ENCODE measurements at regions not wholly inside any gene's neighbourhood (a gene's known extent, or its start where the extent isn't known, plus 50 kb on each side); places are given as distances from the start of the nearest gene placed in this dataset.

DNA sequence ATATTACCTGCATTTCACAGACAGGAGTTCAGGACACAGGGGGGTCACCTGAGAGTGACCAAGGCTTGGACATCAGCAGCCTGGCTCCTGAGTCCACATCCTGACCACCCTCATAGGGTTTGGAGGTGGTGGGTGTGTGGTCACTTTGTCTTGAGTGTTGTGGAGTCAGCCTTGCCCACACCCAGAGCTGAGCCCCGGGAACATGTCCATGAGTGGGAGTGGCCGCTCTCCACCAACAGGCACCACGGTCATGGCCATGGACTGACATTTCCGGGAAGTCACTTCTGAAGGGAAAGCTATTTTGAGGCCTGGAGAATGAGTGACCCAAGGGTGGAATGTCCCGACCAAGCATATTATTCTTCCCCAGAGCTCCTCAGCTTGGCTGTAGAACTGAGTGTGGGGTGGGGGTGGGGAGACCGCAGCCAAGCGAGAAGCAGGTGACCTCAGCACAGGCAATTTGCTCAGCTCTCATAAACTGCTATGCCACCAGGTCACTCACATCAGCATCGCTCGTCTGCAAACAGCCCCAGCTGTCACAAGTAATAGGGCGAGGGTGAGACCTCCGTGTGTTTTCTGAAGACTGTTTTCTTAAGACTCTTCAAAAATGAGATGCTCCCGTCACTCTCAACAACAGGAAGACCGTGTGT is 348.6 kb upstream of the CDH4 start:
- FAIRE-seq (no peak), DNase-seq (ENCODE audit: low read depth) (no peak)
- no peaks in the 10 kb centered on the region for H3K79me2 ChIP-seq (ENCODE audit: insufficient read depth, low read length)
- Mint-ChIP-seq H3K4me3 (ENCODE audit: unreplicated experiment) (no peak overlapping the region), H3K27me3 (ENCODE audit: low read depth, unreplicated experiment) (peaks cover 3% of the 10 kb centered on the region), H3K27ac (ENCODE audit: unreplicated experiment) (no peak overlapping the region), H3K36me3 (ENCODE audit: low read depth, unreplicated experiment) (no peaks in the 10 kb centered on the region), H3K4me1 (ENCODE audit: low read depth, unreplicated experiment) (no peaks in the 10 kb centered on the region), H3K9me3 (ENCODE audit: unreplicated experiment) (peaks cover 9% of the 10 kb centered on the region)
- no peaks in the 10 kb centered on the region for H3K4me1 ChIP-seq (ENCODE audit: insufficient read depth, low read length)
- H3K9ac ChIP-seq (ENCODE audit: low read length), result no peak overlapping the region
- H3K27ac ChIP-seq (ENCODE audit: low read depth, low read length), result no peak overlapping the region
- H3K27me3 ChIP-seq (ENCODE audit: insufficient read depth, low read length), result no peaks in the 10 kb centered on the region
- H3K4me2 ChIP-seq (ENCODE audit: low read length), result no peak overlapping the region
- no peaks in the 10 kb centered on the region for H4K20me1 ChIP-seq (ENCODE audit: insufficient read depth, low read length)
- H2AFZ ChIP-seq (ENCODE audit: low read depth, low read length), result no peak overlapping the region
- peaks cover 2% of the 10 kb centered on the region for H3K9me3 ChIP-seq (ENCODE audit: insufficient read depth, low read depth, low read length)
- H3K36me3 ChIP-seq (ENCODE audit: insufficient read depth, low read length), result no peaks in the 10 kb centered on the region
- TF ChIP-seq EZH2 (IDR thresholded peaks at IDR 0.05; ENCODE audit: insufficient read depth, low read length), result no peak
- TF ChIP-seq, protein P1, sequence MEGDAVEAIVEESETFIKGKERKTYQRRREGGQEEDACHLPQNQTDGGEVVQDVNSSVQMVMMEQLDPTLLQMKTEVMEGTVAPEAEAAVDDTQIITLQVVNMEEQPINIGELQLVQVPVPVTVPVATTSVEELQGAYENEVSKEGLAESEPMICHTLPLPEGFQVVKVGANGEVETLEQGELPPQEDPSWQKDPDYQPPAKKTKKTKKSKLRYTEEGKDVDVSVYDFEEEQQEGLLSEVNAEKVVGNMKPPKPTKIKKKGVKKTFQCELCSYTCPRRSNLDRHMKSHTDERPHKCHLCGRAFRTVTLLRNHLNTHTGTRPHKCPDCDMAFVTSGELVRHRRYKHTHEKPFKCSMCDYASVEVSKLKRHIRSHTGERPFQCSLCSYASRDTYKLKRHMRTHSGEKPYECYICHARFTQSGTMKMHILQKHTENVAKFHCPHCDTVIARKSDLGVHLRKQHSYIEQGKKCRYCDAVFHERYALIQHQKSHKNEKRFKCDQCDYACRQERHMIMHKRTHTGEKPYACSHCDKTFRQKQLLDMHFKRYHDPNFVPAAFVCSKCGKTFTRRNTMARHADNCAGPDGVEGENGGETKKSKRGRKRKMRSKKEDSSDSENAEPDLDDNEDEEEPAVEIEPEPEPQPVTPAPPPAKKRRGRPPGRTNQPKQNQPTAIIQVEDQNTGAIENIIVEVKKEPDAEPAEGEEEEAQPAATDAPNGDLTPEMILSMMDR (IDR thresholded peaks at IDR 0.05; ENCODE audit: insufficient read depth, low read depth, low read length), result no peak
- H3K4me3 ChIP-seq (ENCODE audit: insufficient read depth, low read depth, low read length), result no peak overlapping the region

DNA sequence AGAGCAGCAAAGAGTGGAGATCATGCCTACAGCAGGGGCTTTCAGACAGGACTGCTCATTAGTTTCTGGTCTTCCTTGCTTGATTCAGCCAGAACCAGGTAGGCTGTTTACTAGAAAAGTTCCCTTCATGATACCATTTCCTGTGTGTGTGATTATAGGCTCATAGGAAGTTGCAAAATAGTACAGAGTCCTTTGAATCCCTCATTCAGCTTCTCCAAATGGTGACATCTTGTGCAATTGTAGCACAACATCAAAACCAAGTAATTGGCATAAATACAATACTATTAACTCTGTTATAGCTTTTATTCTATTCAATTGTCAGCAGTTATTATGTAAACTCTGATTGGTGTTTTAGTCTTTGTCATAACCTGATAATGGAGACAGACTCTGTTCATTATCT is 347.3 kb upstream of the CDH4 start:
- Mint-ChIP-seq H3K27ac (ENCODE audit: unreplicated experiment) (no peak overlapping the region), H3K27me3 (ENCODE audit: low read depth, unreplicated experiment) (peaks cover 3% of the 10 kb centered on the region), H3K9me3 (ENCODE audit: unreplicated experiment) (peaks cover 9% of the 10 kb centered on the region), H3K36me3 (ENCODE audit: low read depth, unreplicated experiment) (no peaks in the 10 kb centered on the region), H3K4me1 (ENCODE audit: low read depth, unreplicated experiment) (no peaks in the 10 kb centered on the region), H3K4me3 (ENCODE audit: unreplicated experiment) (no peak overlapping the region)
- Histone ChIP-seq H3K27me3 (ENCODE audit: insufficient read depth, low read length) (no peaks in the 10 kb centered on the region), H3K4me3 (ENCODE audit: insufficient read depth, low read depth, low read length) (no peak overlapping the region), H3K36me3 (ENCODE audit: insufficient read depth, low read length) (no peaks in the 10 kb centered on the region), H4K20me1 (ENCODE audit: insufficient read depth, low read length) (no peaks in the 10 kb centered on the region), H3K9ac (ENCODE audit: low read length) (no peak overlapping the region), H2AFZ (ENCODE audit: low read depth, low read length) (no peak overlapping the region), H3K9me3 (ENCODE audit: insufficient read depth, low read depth, low read length) (peaks cover 2% of the 10 kb centered on the region), H3K4me1 (ENCODE audit: insufficient read depth, low read length) (no peaks in the 10 kb centered on the region), H3K4me2 (ENCODE audit: low read length) (no peak overlapping the region), H3K27ac (ENCODE audit: low read depth, low read length) (no peak overlapping the region), H3K79me2 (ENCODE audit: insufficient read depth, low read length) (no peaks in the 10 kb centered on the region)
- no peak for DNase-seq (ENCODE audit: low read depth)
- FAIRE-seq, result no peak
- TF ChIP-seq EZH2 (IDR thresholded peaks at IDR 0.05; ENCODE audit: insufficient read depth, low read length), result no peak
- TF ChIP-seq, protein P1 (IDR thresholded peaks at IDR 0.05; ENCODE audit: insufficient read depth, low read depth, low read length), result no peak

DNA sequence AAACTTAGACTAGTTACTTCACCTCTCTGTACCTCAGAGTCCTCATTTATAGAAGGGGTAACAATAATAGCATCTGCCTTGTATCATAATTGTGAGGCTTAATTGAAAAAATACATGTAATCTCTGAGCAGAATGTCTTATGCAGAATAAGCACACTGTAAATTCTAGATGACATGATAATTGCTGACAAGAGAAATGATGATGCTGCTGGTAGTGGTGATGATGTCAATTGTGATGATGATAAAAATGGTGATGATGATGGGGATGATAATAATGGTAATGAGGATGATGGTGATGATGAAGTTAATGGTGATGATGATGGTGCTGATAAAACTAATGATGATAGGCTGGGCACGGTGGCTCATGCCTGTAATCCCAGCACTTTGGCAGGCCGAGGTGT is 346.1 kb upstream of the CDH4 start:
- Histone ChIP-seq H2AFZ (ENCODE audit: low read depth, low read length) (no peak overlapping the region), H3K4me2 (ENCODE audit: low read length) (no peak overlapping the region), H4K20me1 (ENCODE audit: insufficient read depth, low read length) (no peaks in the 10 kb centered on the region), H3K4me3 (ENCODE audit: insufficient read depth, low read depth, low read length) (no peak overlapping the region), H3K4me1 (ENCODE audit: insufficient read depth, low read length) (no peaks in the 10 kb centered on the region), H3K9me3 (ENCODE audit: insufficient read depth, low read depth, low read length) (peaks cover 2% of the 10 kb centered on the region), H3K9ac (ENCODE audit: low read length) (no peak overlapping the region), H3K36me3 (ENCODE audit: insufficient read depth, low read length) (no peaks in the 10 kb centered on the region), H3K27ac (ENCODE audit: low read depth, low read length) (no peak overlapping the region), H3K79me2 (ENCODE audit: insufficient read depth, low read length) (no peaks in the 10 kb centered on the region), H3K27me3 (ENCODE audit: insufficient read depth, low read length) (no peaks in the 10 kb centered on the region)
- H3K4me3 Mint-ChIP-seq (ENCODE audit: unreplicated experiment), result no peak overlapping the region
- FAIRE-seq (no peak), DNase-seq (ENCODE audit: low read depth) (no peak)
- peaks cover 9% of the 10 kb centered on the region for H3K9me3 Mint-ChIP-seq (ENCODE audit: unreplicated experiment)
- no peak for TF ChIP-seq EZH2 (IDR thresholded peaks at IDR 0.05; ENCODE audit: insufficient read depth, low read length)
- TF ChIP-seq, protein P1 (IDR thresholded peaks at IDR 0.05; ENCODE audit: insufficient read depth, low read depth, low read length), result no peak
- H3K36me3 Mint-ChIP-seq (ENCODE audit: low read depth, unreplicated experiment), result no peaks in the 10 kb centered on the region
- peaks cover 3% of the 10 kb centered on the region for H3K27me3 Mint-ChIP-seq (ENCODE audit: low read depth, unreplicated experiment)
- no peaks in the 10 kb centered on the region for H3K4me1 Mint-ChIP-seq (ENCODE audit: low read depth, unreplicated experiment)
- H3K27ac Mint-ChIP-seq (ENCODE audit: unreplicated experiment), result no peak overlapping the region

Data from astrocyte (in vitro differentiated cells and primary cell).